Keratinocyte (primary cell): ENCODE measurements at regions not wholly inside any gene's neighbourhood (a gene's known extent, or its start where the extent isn't known, plus 50 kb on each side); places are given as distances from the start of the nearest gene placed in this dataset.

Experiments
- EZH2 ChIP-seq: IDR thresholded peaks from one replicate; pipeline ENCODE4 v1.6.1; 2012; ENCODE audit warnings: inconsistent platforms, mild to moderate bottlenecking, low read length, moderate library complexity
- TF ChIP-seq, protein P1 (sequence below), 3 experiments: IDR thresholded peaks in 1 of 3; conservative IDR thresholded peaks in 1 of 3; optimal IDR thresholded peaks in 1 of 3; 2 replicates in 2 of 3; 3 replicates in 1 of 3; pipeline versions ENCODE3 to v1.5.1; 2011; ENCODE audit warnings: low read length in 3 of 3, mild to moderate bottlenecking in 3 of 3, moderate library complexity in 2 of 3, control low read depth in 1 of 3, inconsistent platforms in 1 of 3; ENCODE audit not compliant: insufficient read depth in 2 of 3; ENCODE audit errors: extremely low read depth in 1 of 3

DNA sequence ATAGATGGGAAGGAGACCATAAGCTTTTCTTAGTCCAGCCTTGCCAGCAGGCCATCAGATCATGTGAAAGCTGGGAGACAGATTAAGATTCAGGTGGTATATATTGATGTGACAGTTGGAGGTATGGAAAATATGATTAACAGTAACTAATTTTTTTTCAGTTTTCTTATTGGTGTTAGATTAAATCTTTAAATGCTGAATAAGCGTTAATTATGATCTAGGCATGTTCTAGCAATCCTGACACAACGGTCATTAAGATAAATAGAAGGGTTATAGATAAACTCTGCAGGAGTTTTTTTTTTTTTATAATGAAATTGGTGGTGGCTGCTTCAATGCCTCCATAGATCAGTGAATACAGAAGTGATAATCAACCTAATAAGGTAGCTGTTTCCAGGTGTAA is 649.5 kb upstream of the TENM3 start:
- TF ChIP-seq, protein P1, sequence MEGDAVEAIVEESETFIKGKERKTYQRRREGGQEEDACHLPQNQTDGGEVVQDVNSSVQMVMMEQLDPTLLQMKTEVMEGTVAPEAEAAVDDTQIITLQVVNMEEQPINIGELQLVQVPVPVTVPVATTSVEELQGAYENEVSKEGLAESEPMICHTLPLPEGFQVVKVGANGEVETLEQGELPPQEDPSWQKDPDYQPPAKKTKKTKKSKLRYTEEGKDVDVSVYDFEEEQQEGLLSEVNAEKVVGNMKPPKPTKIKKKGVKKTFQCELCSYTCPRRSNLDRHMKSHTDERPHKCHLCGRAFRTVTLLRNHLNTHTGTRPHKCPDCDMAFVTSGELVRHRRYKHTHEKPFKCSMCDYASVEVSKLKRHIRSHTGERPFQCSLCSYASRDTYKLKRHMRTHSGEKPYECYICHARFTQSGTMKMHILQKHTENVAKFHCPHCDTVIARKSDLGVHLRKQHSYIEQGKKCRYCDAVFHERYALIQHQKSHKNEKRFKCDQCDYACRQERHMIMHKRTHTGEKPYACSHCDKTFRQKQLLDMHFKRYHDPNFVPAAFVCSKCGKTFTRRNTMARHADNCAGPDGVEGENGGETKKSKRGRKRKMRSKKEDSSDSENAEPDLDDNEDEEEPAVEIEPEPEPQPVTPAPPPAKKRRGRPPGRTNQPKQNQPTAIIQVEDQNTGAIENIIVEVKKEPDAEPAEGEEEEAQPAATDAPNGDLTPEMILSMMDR (optimal IDR thresholded peaks at IDR 0.05 in 1 of 3, IDR thresholded peaks at IDR 0.05 in 1 of 3, conservative IDR thresholded peaks at IDR 0.05 in 1 of 3; ENCODE audit: extremely low read depth in 1 of 3, insufficient read depth in 2 of 3, low read length in 3 of 3): no peak
- TF ChIP-seq EZH2: no peak
